WERI-Rb-1 (cell line): ENCODE measurements at regions not wholly inside any gene's neighbourhood (a gene's known extent, or its start where the extent isn't known, plus 50 kb on each side); places are given as distances from the start of the nearest gene placed in this dataset.
A peak's percentile ranks its signal among the peaks of the same experiment; 100 is the strongest.

Source experiments
- DNase-seq: peaks from one replicate; pipeline ENCODE4 v3.0.0-alpha.2; 2020
- H3K27ac ChIP-seq: fragments of 250-450 bp; sonication (Bioruptor Pico); 2 replicates; pipeline ENCODE4 v1.5.1; 2020; ENCODE audit warnings: mild to moderate bottlenecking, moderate library complexity
- H3K27me3 ChIP-seq: fragments of 250-450 bp; sonication (Bioruptor Pico); 2 replicates; pipeline ENCODE4 v1.5.1; 2021; ENCODE audit warnings: mild to moderate bottlenecking, low read depth, moderate library complexity; ENCODE audit not compliant: insufficient read depth, severe bottlenecking
- H3K36me3 ChIP-seq: fragments of 250-450 bp; sonication (Bioruptor Pico); 2 replicates; pipeline ENCODE4 v1.5.1; 2020; ENCODE audit warnings: mild to moderate bottlenecking, moderate library complexity
- H3K4me3 ChIP-seq: 2 replicates; pipeline ENCODE4 v1.5.1; 2011; ENCODE audit warnings: low read depth, mild to moderate bottlenecking, control low read depth, low read length
- H3K9me3 ChIP-seq: fragments of 250-450 bp; sonication (Bioruptor Pico); 2 replicates; pipeline ENCODE4 v1.5.1; 2021; ENCODE audit warnings: mild to moderate bottlenecking, moderate library complexity; ENCODE audit not compliant: severe bottlenecking
- CTCF ChIP-seq: IDR thresholded peaks from 2 replicates; pipeline ENCODE4 v1.5.1; 2011; ENCODE audit warnings: low read depth, mild to moderate bottlenecking, control low read depth, inconsistent platforms, low read length

DNA sequence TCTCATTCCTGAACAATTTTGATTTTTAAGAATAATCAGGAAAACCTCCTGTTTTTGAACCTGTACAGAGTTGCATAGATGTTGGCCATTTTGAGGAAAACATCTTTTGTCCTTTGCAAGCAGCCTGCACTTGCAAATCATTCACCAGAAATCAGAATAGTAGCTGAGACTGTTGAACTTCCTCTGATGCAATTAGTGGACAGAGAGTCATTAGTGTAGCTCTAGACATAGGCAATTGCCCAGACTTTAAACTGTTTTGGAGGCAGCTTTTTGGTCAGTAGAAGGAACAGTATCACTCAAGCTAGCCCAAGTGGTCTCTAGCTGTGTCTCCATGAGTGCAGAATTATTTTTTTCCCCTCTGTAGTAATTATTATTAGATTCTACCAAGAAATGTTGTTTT, 326.1 kb downstream of the PIK3C3 start:
- Histone ChIP-seq H3K4me3 (no peak overlapping the region), H3K36me3 (peaks cover 68% of the 10 kb centered on the region), H3K27me3 (no peaks in the 10 kb centered on the region), H3K27ac (no peak overlapping the region), H3K9me3 (no peaks in the 10 kb centered on the region)
- no peak for TF ChIP-seq CTCF
- no peak for DNase-seq

DNA sequence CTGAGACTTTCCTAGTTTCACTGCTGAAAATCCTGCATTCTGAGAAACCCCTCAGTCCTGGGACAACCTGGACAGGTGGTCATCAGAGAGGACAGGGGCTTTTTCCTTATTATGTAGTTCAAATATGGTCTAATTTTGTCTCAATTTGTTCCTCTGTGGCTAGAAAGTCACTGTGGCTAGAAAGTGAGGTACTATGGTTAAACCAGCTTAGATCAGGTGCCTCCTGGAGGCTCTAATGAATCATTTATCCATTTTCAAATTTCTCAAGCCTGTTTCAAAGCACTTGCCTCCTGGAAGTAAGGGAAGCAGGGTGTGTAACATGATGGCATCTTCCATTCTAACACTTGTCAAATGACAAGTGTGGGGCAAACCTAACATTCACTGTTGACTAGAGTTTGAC, 326.8 kb downstream of the PIK3C3 start:
- TF ChIP-seq CTCF, result no peak
- Histone ChIP-seq H3K27ac (peak overlapping the region; percentile 7; the same call in 1 of the 2 replicates), H3K4me3 (no peak overlapping the region), H3K9me3 (no peaks in the 10 kb centered on the region), H3K36me3 (peaks cover 68% of the 10 kb centered on the region), H3K27me3 (no peaks in the 10 kb centered on the region)
- no peak for DNase-seq

- TF ChIP-seq CTCF, result no peak
- H3K27me3 ChIP-seq, result no peaks in the 10 kb centered on the region
- no peaks in the 10 kb centered on the region for H3K9me3 ChIP-seq
- no peak overlapping the region; the same call in 1 of the 2 replicates for H3K27ac ChIP-seq
- peaks cover 81% of the 10 kb centered on the region for H3K36me3 ChIP-seq
- no peak for DNase-seq
- H3K4me3 ChIP-seq, result no peak overlapping the region
Measured at GRCh38 chr18:42287047-42287446, 332.0 kb downstream of the PIK3C3 start.

GRCh38 chr18:42288129-42288528, 333.1 kb downstream of the PIK3C3 start:
- H3K4me3 ChIP-seq, result no peak overlapping the region
- DNase-seq, result no peak
- peaks cover 79% of the 10 kb centered on the region for H3K36me3 ChIP-seq
- no peak for TF ChIP-seq CTCF
- H3K9me3 ChIP-seq, result no peaks in the 10 kb centered on the region
- no peak overlapping the region for H3K27ac ChIP-seq
- no peaks in the 10 kb centered on the region for H3K27me3 ChIP-seq

GRCh38 chr18:42289526-42289925, 334.5 kb downstream of the PIK3C3 start:
- no peak for DNase-seq
- no peaks in the 10 kb centered on the region for H3K9me3 ChIP-seq
- H3K27me3 ChIP-seq, result no peaks in the 10 kb centered on the region
- peaks cover 69% of the 10 kb centered on the region for H3K36me3 ChIP-seq
- no peak overlapping the region for H3K4me3 ChIP-seq
- TF ChIP-seq CTCF, result 0 out of 2 replicates have a peak, but pooled peaks have one; percentile 8
- no peak overlapping the region for H3K27ac ChIP-seq
